ENCODE measurements at regions not wholly inside any gene's neighbourhood (a gene's known extent, or its start where the extent isn't known, plus 50 kb on each side); places are given as distances from the start of the nearest gene placed in this dataset.

GRCh38 chr5:98497418-98497817 lies 276.0 kb upstream of the RGMB start:
- Histone ChIP-seq H3K4me3 (no peak overlapping the region), H3K27ac (no peak overlapping the region), H3K27me3 (no peaks in the 10 kb centered on the region), H3K9me3 (peaks cover 0 to 15% (median 0%) of the 10 kb centered on the region in 11 donors), H3K36me3 (no peaks in the 10 kb centered on the region), H3K4me1 (no peaks in the 10 kb centered on the region)
- 27 to 37% methylated on average over 1 of the region's 1 CpG for WGBS, 2 donors
- no peak for ATAC-seq
- no peak for TF ChIP-seq CTCF (IDR thresholded peaks at IDR 0.05)
- intact Hi-C loops (cut with DNase I): no loop called here
- DNase-seq: no peak

- intact Hi-C loops (cut with DNase I): no loop called here
These were observed 275.4 kb upstream of the RGMB start for GRCh38 chr5:98498028-98498427.

GRCh38 chr5:98499892-98500291 lies 273.6 kb upstream of the RGMB start:
- ATAC-seq (no peak), DNase-seq (no peak)
- H3K36me3 ChIP-seq: no peaks in the 10 kb centered on the region
- H3K9me3 ChIP-seq: peaks cover 0 to 4% (median 0%) of the 10 kb centered on the region in 11 donors
- no peaks in the 10 kb centered on the region for H3K27me3 ChIP-seq
- TF ChIP-seq CTCF (IDR thresholded peaks at IDR 0.05): no peak
- 69 to 72% methylated on average over 1 of the region's 1 CpG for WGBS, 2 donors
- no peak overlapping the region for H3K4me3 ChIP-seq
- intact Hi-C loops (cut with DNase I): no loop called here
- no peak overlapping the region for H3K27ac ChIP-seq
- H3K4me1 ChIP-seq: no peaks in the 10 kb centered on the region

More at GRCh38 chr5:98498028-98498427, 275.4 kb upstream of the RGMB start:
- peaks cover 0 to 12% (median 0%) of the 10 kb centered on the region in 11 donors for H3K9me3 ChIP-seq
- H3K4me3 ChIP-seq: no peak overlapping the region
- H3K4me1 ChIP-seq: no peaks in the 10 kb centered on the region
- H3K27me3 ChIP-seq: no peaks in the 10 kb centered on the region
- no peaks in the 10 kb centered on the region for H3K36me3 ChIP-seq
- no peak for TF ChIP-seq CTCF (IDR thresholded peaks at IDR 0.05)
- no peak for ATAC-seq
- H3K27ac ChIP-seq: no peak overlapping the region
- 75 to 87% methylated on average over 2 of the region's 2 CpGs for WGBS, 2 donors
- no peak for DNase-seq

- intact Hi-C loops (cut with DNase I): no loop called here
- WGBS, 2 donors: 74 to 82% methylated on average over 3 of the region's 3 CpGs
- Histone ChIP-seq H3K36me3 (no peaks in the 10 kb centered on the region), H3K4me3 (no peak overlapping the region), H3K27ac (no peak overlapping the region), H3K27me3 (no peaks in the 10 kb centered on the region), H3K9me3 (peaks cover 0 to 4% (median 0%) of the 10 kb centered on the region in 11 donors), H3K4me1 (no peaks in the 10 kb centered on the region)
- ATAC-seq (no peak), DNase-seq (no peak)
- no peak for TF ChIP-seq CTCF (IDR thresholded peaks at IDR 0.05)
These were observed 272.7 kb upstream of the RGMB start for GRCh38 chr5:98500811-98501210.
